GM23248 (cell line): ENCODE measurements at regions not wholly inside any gene's neighbourhood (a gene's known extent, or its start where the extent isn't known, plus 50 kb on each side); places are given as distances from the start of the nearest gene placed in this dataset.

Experiments
- EZH2 ChIP-seq: fragments of 200-600 bp; sonication (generic); IDR thresholded peaks from 2 replicates; pipeline ENCODE4 v1.6.1; 2018; ENCODE audit warnings: antibody characterized with exemption, mild to moderate bottlenecking; ENCODE audit not compliant: insufficient read depth, poor library complexity, severe bottlenecking
- EZH2phosphoT487 ChIP-seq: fragments of 200-600 bp; sonication (generic); IDR thresholded peaks from 2 replicates; pipeline ENCODE4 v1.6.1; 2018; ENCODE audit warnings: antibody characterized with exemption, moderate library complexity, mild to moderate bottlenecking, low read depth; ENCODE audit not compliant: insufficient read depth

DNA sequence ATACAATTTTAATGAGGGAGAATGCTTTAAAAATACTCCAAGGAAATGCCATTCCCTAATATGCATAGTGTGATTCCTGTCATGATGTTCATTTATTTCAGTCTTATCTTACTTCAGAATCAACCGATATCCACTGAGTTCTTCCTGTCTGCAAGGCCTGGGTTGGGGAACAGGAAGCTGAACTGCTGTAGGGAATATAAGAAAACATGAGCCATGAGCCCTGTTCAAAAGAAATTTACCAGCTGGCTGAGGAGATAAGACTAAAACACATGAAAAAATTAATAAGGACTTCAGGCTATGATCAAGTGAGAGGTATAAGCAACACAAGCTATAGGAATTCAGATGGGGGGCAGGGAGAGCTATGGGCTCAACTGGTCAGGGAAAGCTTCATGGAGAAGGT lies 184.7 kb downstream of the PLPP4 start:
- no peak for TF ChIP-seq EZH2
- TF ChIP-seq EZH2phosphoT487, result no peak
